OCI-LY1 (cell line): ENCODE measurements at regions not wholly inside any gene's neighbourhood (a gene's known extent, or its start where the extent isn't known, plus 50 kb on each side); places are given as distances from the start of the nearest gene placed in this dataset.

Experiments used
- H2AFZ ChIP-seq: fragments of 200-600 bp; sonication (generic), shearing (Covaris generic); 2 replicates; pipeline ENCODE4 v1.6.0; 2014; ENCODE audit warnings: antibody characterized with exemption, mild to moderate bottlenecking, low read length
- H3F3A ChIP-seq: fragments of 200-600 bp; sonication (generic), shearing (Covaris generic); 2 replicates; pipeline ENCODE4 v1.6.0; 2014; ENCODE audit warnings: mild to moderate bottlenecking, antibody characterized with exemption, low read length, moderate library complexity; ENCODE audit not compliant: insufficient read depth
- H3K27ac ChIP-seq: fragments of 200-600 bp; sonication (generic); 2 replicates; pipeline ENCODE4 v1.5.1; 2014; ENCODE audit warnings: low read length, mixed run types, mild to moderate bottlenecking, low read depth; ENCODE audit not compliant: poor library complexity, severe bottlenecking
- H3K27me3 ChIP-seq: fragments of 200-600 bp; sonication (generic); 2 replicates; pipeline ENCODE4 v1.6.0; 2014; ENCODE audit warnings: antibody characterized with exemption, mild to moderate bottlenecking, low read length, moderate library complexity; ENCODE audit not compliant: insufficient read depth
- H3K36me3 ChIP-seq: fragments of 200-600 bp; sonication (generic); 2 replicates; pipeline ENCODE4 v1.6.1; 2014; ENCODE audit warnings: mild to moderate bottlenecking, antibody characterized with exemption, low read length, moderate library complexity, mixed read lengths; ENCODE audit not compliant: insufficient read depth
- H3K4me1 ChIP-seq: fragments of 200-600 bp; sonication (generic); 2 replicates; pipeline ENCODE4 v1.5.1; 2014; ENCODE audit warnings: mild to moderate bottlenecking, low read length, moderate library complexity; ENCODE audit not compliant: insufficient read depth, severe bottlenecking
- H3K4me2 ChIP-seq: fragments of 200-600 bp; sonication (generic), shearing (Covaris generic); 2 replicates; pipeline ENCODE4 v1.6.1; 2014; ENCODE audit warnings: low read length
- H3K4me3 ChIP-seq: fragments of 200-600 bp; sonication (generic); 2 replicates; pipeline ENCODE4 v1.5.1; 2014; ENCODE audit warnings: low read length, low read depth, mild to moderate bottlenecking, mixed read lengths; ENCODE audit not compliant: poor library complexity, severe bottlenecking
- H3K79me2 ChIP-seq: fragments of 200-600 bp; shearing (Covaris generic); 2 replicates; pipeline ENCODE4 v1.6.1; 2016; ENCODE audit warnings: mixed run types, low read length, mixed read lengths; ENCODE audit not compliant: insufficient read depth
- H3K9ac ChIP-seq: fragments of 200-600 bp; sonication (generic), shearing (Covaris generic); 2 replicates; pipeline ENCODE4 v1.6.1; 2014; ENCODE audit warnings: mild to moderate bottlenecking, low read length, mixed read lengths
- H3K9me2 ChIP-seq: fragments of 200-600 bp; sonication (generic), shearing (Covaris generic); 2 replicates; pipeline ENCODE4 v1.6.1; 2014; ENCODE audit warnings: low read depth, mild to moderate bottlenecking, low read length, mixed read lengths
- H3K9me3 ChIP-seq: fragments of 200-600 bp; shearing (Covaris generic); 2 replicates; pipeline ENCODE4 v1.6.1; 2014; ENCODE audit warnings: low read length, mixed read lengths
- H4K20me1 ChIP-seq: fragments of 200-600 bp; sonication (generic), shearing (Covaris generic); 2 replicates; pipeline ENCODE4 v1.6.0; 2016; ENCODE audit warnings: mild to moderate bottlenecking, low read length; ENCODE audit not compliant: insufficient read depth
- EZH2 ChIP-seq: fragments of 200-600 bp; sonication (generic), shearing (Covaris generic); IDR thresholded peaks from 2 replicates; pipeline ENCODE4 v1.8.0; 2017; ENCODE audit warnings: borderline replicate concordance, mixed run types, mild to moderate bottlenecking, antibody characterized with exemption, low read length, moderate library complexity, mixed read lengths
- TF ChIP-seq, protein P1 (sequence below): fragments of 200-600 bp; sonication (generic), shearing (Covaris generic); IDR thresholded peaks from 2 replicates; pipeline ENCODE4 v1.5.1; 2017; ENCODE audit warnings: mild to moderate bottlenecking, antibody characterized with exemption, low read length, moderate library complexity, mixed read lengths

DNA sequence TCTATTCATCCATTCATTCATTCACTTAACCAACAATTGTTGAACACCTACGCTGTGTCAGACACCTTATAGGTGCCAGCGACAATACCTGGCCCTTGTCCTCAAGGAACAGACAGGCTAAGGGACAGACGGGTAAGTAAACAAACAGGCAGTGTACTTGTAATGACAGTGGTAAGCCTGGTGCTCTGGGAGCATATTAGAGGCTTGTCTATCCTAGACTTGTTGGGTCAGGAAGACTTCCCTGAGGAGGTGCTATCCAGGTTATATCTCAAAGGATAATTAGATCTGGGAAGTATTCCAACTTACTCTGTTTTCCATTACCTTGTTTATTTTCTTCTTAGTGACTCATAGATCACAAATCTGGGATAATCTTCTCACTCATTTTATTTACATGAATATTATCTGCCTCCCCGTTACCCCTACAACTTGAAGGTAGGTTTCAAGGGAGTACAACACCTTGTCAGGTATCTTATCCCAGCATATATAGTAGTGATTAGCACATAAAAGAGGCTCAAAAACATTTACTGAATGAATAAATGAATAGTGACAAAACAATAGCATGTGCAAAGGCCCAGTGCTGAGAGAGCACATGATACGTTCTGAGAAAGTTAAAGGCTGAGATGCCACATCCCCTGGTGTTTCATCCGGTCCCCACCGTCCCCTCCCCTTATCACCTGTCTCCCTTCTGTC is 75.3 kb upstream of the NCAM1 start:
- no peaks in the 10 kb centered on the region for H4K20me1 ChIP-seq
- H3K4me1 ChIP-seq, result no peaks in the 10 kb centered on the region
- H3K27me3 ChIP-seq, result no peaks in the 10 kb centered on the region
- no peak overlapping the region for H3K9ac ChIP-seq
- no peaks in the 10 kb centered on the region for H3F3A ChIP-seq
- no peaks in the 10 kb centered on the region for H3K9me3 ChIP-seq
- no peak overlapping the region for H3K4me3 ChIP-seq
- no peaks in the 10 kb centered on the region for H3K36me3 ChIP-seq
- H3K79me2 ChIP-seq, result no peaks in the 10 kb centered on the region
- H3K4me2 ChIP-seq, result no peak overlapping the region
- H3K9me2 ChIP-seq, result no peaks in the 10 kb centered on the region
- TF ChIP-seq, protein P1, sequence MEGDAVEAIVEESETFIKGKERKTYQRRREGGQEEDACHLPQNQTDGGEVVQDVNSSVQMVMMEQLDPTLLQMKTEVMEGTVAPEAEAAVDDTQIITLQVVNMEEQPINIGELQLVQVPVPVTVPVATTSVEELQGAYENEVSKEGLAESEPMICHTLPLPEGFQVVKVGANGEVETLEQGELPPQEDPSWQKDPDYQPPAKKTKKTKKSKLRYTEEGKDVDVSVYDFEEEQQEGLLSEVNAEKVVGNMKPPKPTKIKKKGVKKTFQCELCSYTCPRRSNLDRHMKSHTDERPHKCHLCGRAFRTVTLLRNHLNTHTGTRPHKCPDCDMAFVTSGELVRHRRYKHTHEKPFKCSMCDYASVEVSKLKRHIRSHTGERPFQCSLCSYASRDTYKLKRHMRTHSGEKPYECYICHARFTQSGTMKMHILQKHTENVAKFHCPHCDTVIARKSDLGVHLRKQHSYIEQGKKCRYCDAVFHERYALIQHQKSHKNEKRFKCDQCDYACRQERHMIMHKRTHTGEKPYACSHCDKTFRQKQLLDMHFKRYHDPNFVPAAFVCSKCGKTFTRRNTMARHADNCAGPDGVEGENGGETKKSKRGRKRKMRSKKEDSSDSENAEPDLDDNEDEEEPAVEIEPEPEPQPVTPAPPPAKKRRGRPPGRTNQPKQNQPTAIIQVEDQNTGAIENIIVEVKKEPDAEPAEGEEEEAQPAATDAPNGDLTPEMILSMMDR, result no peak
- TF ChIP-seq EZH2, result no peak
- no peak overlapping the region for H2AFZ ChIP-seq
- H3K27ac ChIP-seq, result no peak overlapping the region

DNA sequence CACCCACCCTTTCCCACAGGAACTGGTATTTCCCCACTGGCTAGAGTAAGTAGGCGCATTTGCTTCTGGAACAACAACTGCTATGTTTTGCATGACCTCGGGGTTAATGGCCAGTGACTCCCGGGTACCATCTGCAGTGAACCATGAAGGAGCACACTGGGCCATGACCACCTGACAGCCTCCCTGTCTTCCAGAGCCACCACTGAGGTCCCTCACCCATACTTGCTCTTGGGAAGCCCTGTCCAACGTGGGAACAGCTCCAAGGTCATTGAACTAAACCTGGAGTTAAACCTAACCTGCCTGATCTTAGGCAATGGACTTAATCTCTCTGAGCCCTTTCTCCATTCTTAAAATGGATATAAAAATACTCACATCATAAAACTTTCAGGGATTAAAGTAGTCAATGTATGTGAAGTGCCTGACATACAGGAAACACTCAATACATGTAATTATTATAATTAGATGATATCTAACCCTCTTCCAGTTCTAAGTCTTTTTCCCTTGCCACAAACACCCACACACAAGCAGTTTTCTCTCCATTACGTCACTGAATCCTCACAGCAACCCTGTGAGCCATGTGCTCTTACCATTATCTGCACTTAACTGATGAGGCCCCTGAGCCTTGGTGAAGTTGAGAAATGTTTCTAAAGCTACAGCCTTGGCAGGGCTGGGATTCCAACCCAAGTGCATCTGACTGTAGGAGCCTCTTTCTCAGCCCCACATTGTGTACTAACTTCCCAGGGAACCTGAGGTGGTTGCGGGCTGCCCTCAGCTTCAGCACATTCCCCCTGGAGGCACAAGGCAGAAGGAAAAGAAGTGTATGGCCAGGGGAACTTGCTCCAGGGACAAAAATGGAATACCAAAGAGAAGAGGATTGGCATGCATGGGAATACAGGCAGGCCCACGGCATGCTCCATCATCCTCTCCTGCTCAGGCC is 74.5 kb upstream of the NCAM1 start:
- no peaks in the 10 kb centered on the region for H3K36me3 ChIP-seq
- no peak for TF ChIP-seq EZH2
- TF ChIP-seq, protein P1, result no peak
- H3F3A ChIP-seq, result no peaks in the 10 kb centered on the region
- H3K9ac ChIP-seq, result no peak overlapping the region
- no peak overlapping the region for H2AFZ ChIP-seq
- H3K4me1 ChIP-seq, result no peaks in the 10 kb centered on the region
- H3K79me2 ChIP-seq, result no peaks in the 10 kb centered on the region
- no peaks in the 10 kb centered on the region for H3K9me3 ChIP-seq
- H4K20me1 ChIP-seq, result no peaks in the 10 kb centered on the region
- H3K4me2 ChIP-seq, result no peak overlapping the region
- no peaks in the 10 kb centered on the region for H3K9me2 ChIP-seq
- H3K27me3 ChIP-seq, result no peaks in the 10 kb centered on the region; the same call in 1 of the 2 replicates
- H3K4me3 ChIP-seq, result no peak overlapping the region
- H3K27ac ChIP-seq, result no peak overlapping the region

DNA sequence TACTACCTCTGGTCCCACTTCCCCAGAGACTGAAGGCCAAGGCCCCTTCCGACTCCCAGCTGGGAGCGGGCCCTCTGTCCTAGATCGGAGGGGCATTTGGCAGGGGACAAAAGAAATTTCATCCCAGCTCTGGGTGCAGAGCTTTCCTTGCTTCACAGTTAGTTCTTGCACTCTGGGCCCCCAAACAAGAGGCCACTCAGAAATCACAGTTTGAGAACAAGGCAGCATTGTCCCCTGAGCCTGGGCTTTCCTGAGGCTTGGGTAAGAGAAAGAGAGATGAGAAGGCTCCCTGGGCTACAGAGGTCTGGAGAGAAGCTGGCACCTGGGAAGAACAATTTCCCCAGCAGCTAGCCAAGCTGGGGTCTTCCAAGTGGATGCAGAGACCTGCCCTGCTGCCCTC is 71.8 kb upstream of the NCAM1 start:
- TF ChIP-seq, protein P1, result no peak
- TF ChIP-seq EZH2, result no peak
- Histone ChIP-seq H3K9ac (no peak overlapping the region), H3K4me1 (no peaks in the 10 kb centered on the region), H3K27ac (no peak overlapping the region), H3K4me3 (no peak overlapping the region), H3K36me3 (no peaks in the 10 kb centered on the region), H3K27me3 (peaks cover 5% of the 10 kb centered on the region; the same call in 1 of the 2 replicates), H3K4me2 (no peak overlapping the region), H3K9me3 (no peaks in the 10 kb centered on the region), H3F3A (no peaks in the 10 kb centered on the region), H3K9me2 (no peaks in the 10 kb centered on the region), H2AFZ (no peak overlapping the region), H3K79me2 (no peaks in the 10 kb centered on the region), H4K20me1 (no peaks in the 10 kb centered on the region)
